Peyer's patch (tissue), 4 donors: ENCODE measurements at regions not wholly inside any gene's neighbourhood (a gene's known extent, or its start where the extent isn't known, plus 50 kb on each side); places are given as distances from the start of the nearest gene placed in this dataset.
A peak's percentile ranks its signal among the peaks of the same experiment; 100 is the strongest.

Experiments used
- DNase-seq, 3 donors: peaks; one replicate each; pipeline ENCODE4 v3.0.0-alpha.2; 2017 to 2019
- H3K27ac ChIP-seq, 4 donors: fragments of 200-600 bp; sonication (generic); one replicate each; pipeline ENCODE4 v1.5.1; 2016 to 2019
- H3K27me3 ChIP-seq, 2 donors: fragments of 200-600 bp; sonication (generic); one replicate each; pipeline ENCODE4 v1.5.1; 2019
- H3K36me3 ChIP-seq, 3 donors: fragments of 200-600 bp; sonication (generic); one replicate each; pipeline ENCODE4 v1.5.1; 2016 to 2019
- H3K4me1 ChIP-seq, 4 donors: fragments of 200-600 bp; sonication (generic); one replicate each; pipeline ENCODE4 v1.5.1; 2016 to 2019
- H3K4me3 ChIP-seq, 4 donors: fragments of 200-600 bp; sonication (generic); 1 replicate in 3 of 4; 2 replicates in 1 of 4; pipeline ENCODE4 v1.5.1; 2016 to 2019; ENCODE audit warnings: mild to moderate bottlenecking in 1 of 4
- H3K9me3 ChIP-seq, 4 donors: fragments of 200-600 bp; sonication (generic); one replicate each; pipeline ENCODE4 v1.5.1; 2016 to 2019; ENCODE audit warnings: mild to moderate bottlenecking in 1 of 4
- POLR2A ChIP-seq, 2 donors: fragments of 450-650 bp; IDR thresholded peaks; one replicate each; pipeline ENCODE4 v1.5.1; 2017; ENCODE audit warnings: antibody characterized with exemption in 2 of 2, mild to moderate bottlenecking in 2 of 2, moderate library complexity in 2 of 2
- TF ChIP-seq, protein P1 (sequence below), 6 experiments: fragments of 450-650 bp in 4 of 6; fragments of 200-600 bp in 2 of 6; sonication (generic) in 1 of 6; IDR thresholded peaks; one replicate each; pipeline ENCODE4 v1.5.1; 2017 to 2019; ENCODE audit warnings: antibody characterized with exemption in 6 of 6, mild to moderate bottlenecking in 3 of 6, moderate library complexity in 1 of 6

DNA sequence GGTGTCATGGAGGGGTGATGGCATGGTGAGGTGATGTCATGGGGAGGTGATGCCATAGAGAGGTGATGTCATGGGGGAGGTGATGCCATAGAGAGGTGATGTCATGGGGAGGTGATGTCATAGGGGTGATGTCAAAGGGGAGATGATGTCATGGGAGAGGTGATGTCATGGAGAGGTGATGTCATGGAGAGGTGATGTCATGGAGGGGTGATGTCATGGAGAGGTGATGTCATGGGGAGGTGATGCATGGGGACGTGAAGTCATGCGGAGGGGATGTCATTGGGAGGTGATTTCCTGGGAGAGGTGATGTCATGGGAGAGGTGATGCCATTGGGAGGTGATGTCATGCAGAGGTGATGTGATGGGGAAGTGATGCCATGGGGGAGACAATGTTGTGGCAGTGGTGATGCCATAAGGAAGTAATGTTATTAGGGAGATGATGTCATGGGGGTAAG is 92.1 kb upstream of the C1orf174 start:
- H3K27ac ChIP-seq, result no peak overlapping the region
- no peak for DNase-seq
- TF ChIP-seq, protein P1, sequence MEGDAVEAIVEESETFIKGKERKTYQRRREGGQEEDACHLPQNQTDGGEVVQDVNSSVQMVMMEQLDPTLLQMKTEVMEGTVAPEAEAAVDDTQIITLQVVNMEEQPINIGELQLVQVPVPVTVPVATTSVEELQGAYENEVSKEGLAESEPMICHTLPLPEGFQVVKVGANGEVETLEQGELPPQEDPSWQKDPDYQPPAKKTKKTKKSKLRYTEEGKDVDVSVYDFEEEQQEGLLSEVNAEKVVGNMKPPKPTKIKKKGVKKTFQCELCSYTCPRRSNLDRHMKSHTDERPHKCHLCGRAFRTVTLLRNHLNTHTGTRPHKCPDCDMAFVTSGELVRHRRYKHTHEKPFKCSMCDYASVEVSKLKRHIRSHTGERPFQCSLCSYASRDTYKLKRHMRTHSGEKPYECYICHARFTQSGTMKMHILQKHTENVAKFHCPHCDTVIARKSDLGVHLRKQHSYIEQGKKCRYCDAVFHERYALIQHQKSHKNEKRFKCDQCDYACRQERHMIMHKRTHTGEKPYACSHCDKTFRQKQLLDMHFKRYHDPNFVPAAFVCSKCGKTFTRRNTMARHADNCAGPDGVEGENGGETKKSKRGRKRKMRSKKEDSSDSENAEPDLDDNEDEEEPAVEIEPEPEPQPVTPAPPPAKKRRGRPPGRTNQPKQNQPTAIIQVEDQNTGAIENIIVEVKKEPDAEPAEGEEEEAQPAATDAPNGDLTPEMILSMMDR (IDR thresholded peaks at IDR 0.05), result no peak
- no peak for TF ChIP-seq POLR2A (IDR thresholded peaks at IDR 0.05)

DNA sequence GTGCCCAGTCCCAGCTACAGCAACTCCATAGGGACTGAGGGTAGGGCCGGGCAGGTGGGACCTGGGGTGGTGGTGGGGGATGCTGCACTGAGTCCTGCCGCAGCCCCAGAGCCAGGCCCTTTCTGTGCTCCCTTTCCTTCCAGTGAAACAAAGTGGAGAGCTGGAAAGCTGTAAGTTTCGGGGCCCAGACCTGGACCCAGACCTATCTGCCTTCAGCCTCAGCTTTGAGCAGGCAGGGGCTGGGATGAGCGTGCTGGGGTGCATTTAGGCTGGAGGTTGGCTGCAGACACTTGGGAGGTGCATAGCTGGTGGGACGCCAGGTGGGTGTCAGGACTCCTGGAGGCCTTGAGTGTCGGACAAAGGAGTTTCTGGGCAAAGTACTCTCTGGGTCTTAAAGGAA is 92.7 kb upstream of the C1orf174 start:
- Histone ChIP-seq H3K9me3 (no peaks in the 10 kb centered on the region), H3K4me1 (no peaks in the 10 kb centered on the region), H3K27me3 (no peaks in the 10 kb centered on the region), H3K27ac (no peak overlapping the region), H3K36me3 (no peaks in the 10 kb centered on the region), H3K4me3 (no peak overlapping the region)
- DNase-seq, result no peak
- TF ChIP-seq POLR2A (IDR thresholded peaks at IDR 0.05), result no peak
- TF ChIP-seq, protein P1 (IDR thresholded peaks at IDR 0.05), result no peak

More for the DNA sequence above, 92.1 kb upstream of the C1orf174 start:
- H3K9me3 ChIP-seq, result no peaks in the 10 kb centered on the region
- no peaks in the 10 kb centered on the region for H3K27me3 ChIP-seq
- H3K4me1 ChIP-seq, result no peaks in the 10 kb centered on the region
- H3K36me3 ChIP-seq, result no peaks in the 10 kb centered on the region
- no peak overlapping the region for H3K4me3 ChIP-seq

DNA sequence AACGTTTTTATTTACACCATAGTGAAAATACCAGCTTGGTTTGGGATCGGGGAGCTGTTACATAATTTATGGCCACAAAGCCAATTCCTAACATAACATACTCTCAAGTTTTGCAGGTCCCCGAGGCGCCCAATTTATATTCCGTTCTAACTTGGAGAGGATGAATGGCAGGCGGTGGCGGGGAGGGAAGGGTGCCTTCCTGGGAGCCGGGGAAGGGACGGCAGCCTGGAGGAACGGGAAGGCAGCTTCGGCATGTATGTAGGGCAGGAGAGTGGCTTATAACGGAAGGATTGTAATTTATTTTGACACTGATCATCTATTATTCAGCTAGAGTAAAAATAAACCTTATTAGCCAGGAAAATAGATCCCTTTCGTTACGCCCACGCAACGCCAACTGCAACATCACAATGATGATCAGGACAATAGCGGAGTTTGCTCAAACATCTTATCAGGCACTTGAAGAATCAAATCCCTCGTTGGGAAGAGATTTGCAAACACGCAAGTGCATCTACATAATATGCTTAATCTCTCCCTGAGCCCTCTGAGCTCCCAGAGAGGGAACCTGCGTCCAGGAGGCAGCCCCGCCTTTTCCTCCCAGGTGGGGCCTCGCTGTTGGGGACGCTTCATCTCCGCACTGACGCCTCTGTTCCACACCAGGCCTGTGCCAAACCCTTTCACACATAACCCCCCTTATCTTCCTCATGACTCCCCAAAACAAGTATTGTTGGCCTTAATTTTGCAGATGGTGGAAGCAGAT is 93.7 kb upstream of the C1orf174 start:
- Histone ChIP-seq H3K4me1 (no peaks in the 10 kb centered on the region), H3K9me3 (no peaks in the 10 kb centered on the region), H3K4me3 (no peak overlapping the region), H3K36me3 (no peaks in the 10 kb centered on the region), H3K27me3 (no peaks in the 10 kb centered on the region), H3K27ac (no peak overlapping the region)
- TF ChIP-seq, protein P1 (IDR thresholded peaks at IDR 0.05), result no peak
- TF ChIP-seq POLR2A (IDR thresholded peaks at IDR 0.05), result no peak
- peak in 1 of 3 donors; percentile 9 for DNase-seq

DNA sequence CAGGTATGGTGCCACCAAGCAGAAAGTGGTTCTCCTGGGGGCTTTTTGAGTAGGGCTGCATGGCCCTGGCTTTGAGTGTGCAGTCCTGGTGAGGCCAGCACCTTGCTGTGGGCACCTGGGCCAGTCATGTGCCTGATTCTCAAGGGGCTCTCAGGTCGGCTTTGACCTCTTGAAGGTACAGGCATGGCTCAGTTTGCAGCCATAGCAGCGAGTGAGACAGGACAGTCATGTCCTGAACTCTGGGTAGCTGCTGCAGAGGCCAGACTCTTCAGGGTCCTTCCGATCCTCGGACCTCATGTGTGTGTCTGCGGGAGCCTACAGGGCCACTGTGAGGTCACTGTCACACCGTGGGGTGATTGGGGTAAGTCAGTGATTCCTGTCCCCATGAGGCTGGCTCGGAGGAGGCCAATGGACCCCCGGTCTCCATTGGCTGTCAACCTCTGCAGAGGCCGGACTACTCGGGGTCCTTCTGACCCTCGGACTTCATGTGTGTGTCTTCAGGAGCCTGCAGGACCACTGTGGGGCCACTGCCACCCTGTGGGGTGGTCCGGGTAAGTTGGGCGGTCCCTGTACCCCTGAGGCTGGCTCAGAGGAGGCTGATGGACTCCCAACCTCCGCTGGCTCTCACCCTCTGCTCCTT is 95.2 kb upstream of the C1orf174 start:
- Histone ChIP-seq H3K36me3 (no peaks in the 10 kb centered on the region), H3K4me3 (no peak overlapping the region), H3K9me3 (no peaks in the 10 kb centered on the region), H3K4me1 (no peaks in the 10 kb centered on the region), H3K27me3 (no peaks in the 10 kb centered on the region), H3K27ac (no peak overlapping the region)
- TF ChIP-seq, protein P1 (IDR thresholded peaks at IDR 0.05), result no peak
- TF ChIP-seq POLR2A (IDR thresholded peaks at IDR 0.05), result no peak
- peak in 1 of 3 donors; percentile 34 for DNase-seq

DNA sequence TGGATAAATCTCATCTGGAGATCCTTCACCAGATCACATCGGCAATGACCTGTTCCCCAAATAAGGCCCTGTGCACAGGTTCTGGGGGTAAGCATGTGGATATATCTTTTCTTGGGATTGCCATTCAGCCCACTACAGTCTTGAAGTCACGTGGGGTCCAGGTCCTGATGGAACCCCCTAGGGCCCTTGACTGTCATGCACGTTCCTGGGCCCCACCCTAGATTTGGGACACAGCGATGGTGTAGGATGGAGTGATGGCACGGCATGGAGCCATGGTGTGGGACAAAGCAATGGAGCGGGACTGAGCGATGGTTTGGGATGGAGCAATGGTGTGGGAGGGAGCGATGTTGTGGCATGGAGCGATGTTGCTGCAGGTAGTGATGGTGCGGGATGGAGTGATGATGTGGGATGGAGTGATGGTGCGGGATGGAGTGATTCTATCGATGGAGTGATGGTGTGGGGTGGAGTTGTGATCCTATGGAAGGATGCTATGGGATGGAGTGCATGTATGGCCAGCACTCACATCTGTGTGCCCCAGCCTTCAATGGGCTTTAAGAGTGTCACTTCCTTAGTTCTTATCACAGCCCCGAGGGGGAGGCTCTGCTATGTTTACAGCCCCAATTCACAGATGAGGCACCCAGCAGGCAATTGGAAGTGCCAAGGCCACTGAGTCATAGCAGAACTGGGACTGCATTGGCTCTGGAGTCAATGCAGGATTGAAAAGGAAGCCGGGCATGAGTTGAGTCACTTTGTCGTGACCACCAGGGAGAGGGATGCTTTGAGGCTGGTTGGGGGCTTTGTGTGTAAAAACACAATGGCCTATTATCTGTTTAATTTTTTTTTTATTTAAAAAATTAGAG is 97.0 kb upstream of the C1orf174 start:
- H3K27me3 ChIP-seq, result no peaks in the 10 kb centered on the region
- no peaks in the 10 kb centered on the region for H3K9me3 ChIP-seq
- no peak overlapping the region for H3K4me3 ChIP-seq
- no peak overlapping the region for H3K27ac ChIP-seq
- no peaks in the 10 kb centered on the region for H3K36me3 ChIP-seq
- TF ChIP-seq, protein P1 (IDR thresholded peaks at IDR 0.05), result no peak
- no peak for TF ChIP-seq POLR2A (IDR thresholded peaks at IDR 0.05)
- no peaks in the 10 kb centered on the region for H3K4me1 ChIP-seq
- peak in 1 of 3 donors; percentile 32 for DNase-seq
